Parathyroid adenoma (tissue), 2 donors: ENCODE measurements at regions not wholly inside any gene's neighbourhood (a gene's known extent, or its start where the extent isn't known, plus 50 kb on each side); places are given as distances from the start of the nearest gene placed in this dataset.
"Not testable (repeated sequence)": the region's sequence is repeated elsewhere in the genome, so short reads cannot be mapped to it uniquely, and the experiment has no call there.

ENCODE experiments used
- H2AFZ ChIP-seq: fragments of 300-600 bp; sonication (generic); one replicate; pipeline ENCODE4 v1.7.0; 2017; ENCODE audit warnings: antibody characterized with exemption, mild to moderate bottlenecking
- H3K27ac ChIP-seq: fragments of 300-600 bp; sonication (generic); one replicate; pipeline ENCODE4 v1.7.0; 2017
- H3K27me3 ChIP-seq: fragments of 300-600 bp; sonication (generic); one replicate; pipeline ENCODE4 v1.7.0; 2017; ENCODE audit warnings: low read length; ENCODE audit not compliant: control insufficient read depth, insufficient read depth
- H3K36me3 ChIP-seq: fragments of 300-600 bp; sonication (generic); one replicate; pipeline ENCODE4 v1.7.0; 2017; ENCODE audit warnings: low read length; ENCODE audit not compliant: control insufficient read depth, insufficient read depth
- H3K4me1 ChIP-seq: fragments of 300-600 bp; sonication (generic); one replicate; pipeline ENCODE4 v1.7.0; 2017; ENCODE audit warnings: control low read depth
- H3K4me2 ChIP-seq: fragments of 300-600 bp; sonication (generic); one replicate; pipeline ENCODE4 v1.7.0; 2017; ENCODE audit warnings: low read length
- H3K4me3 ChIP-seq: fragments of 300-600 bp; sonication (generic); one replicate; pipeline ENCODE4 v1.7.0; 2017; ENCODE audit warnings: low read depth, low read length
- H3K79me2 ChIP-seq: fragments of 300-600 bp; sonication (generic); one replicate; pipeline ENCODE4 v1.7.0; 2017; ENCODE audit warnings: control low read depth
- H3K9ac ChIP-seq: fragments of 300-600 bp; sonication (generic); one replicate; pipeline ENCODE4 v1.7.0; 2017; ENCODE audit warnings: mild to moderate bottlenecking
- H3K9me3 ChIP-seq: fragments of 300-600 bp; sonication (generic); one replicate; pipeline ENCODE4 v1.7.0; 2017; ENCODE audit warnings: low read length; ENCODE audit not compliant: control insufficient read depth
- CTCF ChIP-seq: fragments of 300-600 bp; sonication (generic); IDR thresholded peaks from one replicate; pipeline ENCODE4 v1.7.0; 2017; ENCODE audit warnings: antibody characterized with exemption, mild to moderate bottlenecking
- donor health status: primary hyperparathyroidism.

- Histone ChIP-seq H2AFZ (no peak overlapping the region), H3K27me3 (no peaks in the 10 kb centered on the region), H3K79me2 (no peaks in the 10 kb centered on the region), H3K36me3 (no peaks in the 10 kb centered on the region), H3K4me1 (no peaks in the 10 kb centered on the region), H3K9me3 (no peaks in the 10 kb centered on the region), H3K4me2 (no peak overlapping the region), H3K9ac (no peak overlapping the region), H3K4me3 (no peak overlapping the region), H3K27ac (no peak overlapping the region)
- no peak for TF ChIP-seq CTCF
These were observed 340.9 kb upstream of the SGCG start for GRCh38 chr13:22839603-22840530.

- Histone ChIP-seq H3K27ac (no peak overlapping the region), H3K79me2 (no peaks in the 10 kb centered on the region), H3K4me1 (no peaks in the 10 kb centered on the region), H3K4me2 (no peak overlapping the region), H2AFZ (no peak overlapping the region), H3K4me3 (no peak overlapping the region), H3K9me3 (no peaks in the 10 kb centered on the region), H3K27me3 (no peaks in the 10 kb centered on the region), H3K36me3 (no peaks in the 10 kb centered on the region), H3K9ac (no peak overlapping the region)
- TF ChIP-seq CTCF: no peak
These were observed 334.2 kb upstream of the SGCG start for GRCh38 chr13:22846551-22846950.

GRCh38 chr13:22848539-22849052 lies 332.2 kb upstream of the SGCG start:
- no peaks in the 10 kb centered on the region for H3K79me2 ChIP-seq
- no peak overlapping the region for H3K9ac ChIP-seq
- H3K4me3 ChIP-seq: no peak overlapping the region
- no peaks in the 10 kb centered on the region for H3K36me3 ChIP-seq
- TF ChIP-seq CTCF: no peak
- no peak overlapping the region for H3K4me2 ChIP-seq
- no peak overlapping the region for H3K27ac ChIP-seq
- no peaks in the 10 kb centered on the region for H3K27me3 ChIP-seq
- H3K4me1 ChIP-seq: no peaks in the 10 kb centered on the region
- H2AFZ ChIP-seq: no peak overlapping the region
- no peaks in the 10 kb centered on the region for H3K9me3 ChIP-seq

GRCh38 chr13:22855926-22856325 lies 324.9 kb upstream of the SGCG start:
- Histone ChIP-seq H3K4me1 (no peaks in the 10 kb centered on the region), H3K4me3 (no peak overlapping the region), H3K9me3 (no peaks in the 10 kb centered on the region), H3K36me3 (no peaks in the 10 kb centered on the region), H2AFZ (no peak overlapping the region), H3K4me2 (no peak overlapping the region), H3K79me2 (no peaks in the 10 kb centered on the region), H3K27me3 (no peaks in the 10 kb centered on the region), H3K27ac (no peak overlapping the region), H3K9ac (no peak overlapping the region)
- TF ChIP-seq CTCF: no peak

- H3K9ac ChIP-seq, H3K9me3 ChIP-seq, H3K4me3 ChIP-seq, H3K4me2 ChIP-seq, H2AFZ ChIP-seq, H3K4me1 ChIP-seq, H3K79me2 ChIP-seq, H3K27ac ChIP-seq, H3K27me3 ChIP-seq, H3K36me3 ChIP-seq: not testable (repeated sequence)
These were observed 321.8 kb upstream of the SGCG start for GRCh38 chr13:22858980-22859379.

- H3K4me2 ChIP-seq, H3K4me1 ChIP-seq, H3K27me3 ChIP-seq, H3K79me2 ChIP-seq, H3K27ac ChIP-seq, H3K9me3 ChIP-seq, H3K9ac ChIP-seq, H2AFZ ChIP-seq, H3K4me3 ChIP-seq, H3K36me3 ChIP-seq: not testable (repeated sequence)
These were observed 321.4 kb upstream of the SGCG start for GRCh38 chr13:22859411-22859810.
